HG03060 (cell line): ENCODE measurements at regions not wholly inside any gene's neighbourhood (a gene's known extent, or its start where the extent isn't known, plus 50 kb on each side); places are given as distances from the start of the nearest gene placed in this dataset.
"Not testable (repeated sequence)": the region's sequence is repeated elsewhere in the genome, so short reads cannot be mapped to it uniquely, and the experiment has no call there.

Experiments used
- ATAC-seq: cut with Tn5 transposase; IDR thresholded peaks from one replicate; pipeline ENCODE4 v1.9.1; 2021; ENCODE audit warnings: low read depth, moderate number of reproducible peaks; ENCODE audit not compliant: unreplicated experiment

DNA sequence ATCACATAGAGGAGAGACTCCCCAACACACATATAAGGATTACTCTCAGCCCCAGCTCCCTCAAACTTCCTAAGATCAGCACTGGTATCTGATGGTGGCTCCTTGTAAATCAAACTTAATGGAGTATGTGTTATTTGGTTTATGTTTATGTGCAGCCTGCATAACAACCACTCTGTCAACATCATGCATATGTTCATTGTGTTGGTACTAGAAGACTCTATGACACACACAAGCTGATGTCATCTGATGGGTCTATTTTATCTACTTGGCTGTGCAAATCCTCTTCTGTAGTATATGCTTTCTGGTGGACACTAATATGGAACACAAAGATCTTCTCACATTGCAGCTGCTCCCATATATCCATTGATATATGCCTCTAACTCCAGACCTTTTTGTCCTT, 134.0 kb upstream of the FAM174A start:
- no peak for ATAC-seq

DNA sequence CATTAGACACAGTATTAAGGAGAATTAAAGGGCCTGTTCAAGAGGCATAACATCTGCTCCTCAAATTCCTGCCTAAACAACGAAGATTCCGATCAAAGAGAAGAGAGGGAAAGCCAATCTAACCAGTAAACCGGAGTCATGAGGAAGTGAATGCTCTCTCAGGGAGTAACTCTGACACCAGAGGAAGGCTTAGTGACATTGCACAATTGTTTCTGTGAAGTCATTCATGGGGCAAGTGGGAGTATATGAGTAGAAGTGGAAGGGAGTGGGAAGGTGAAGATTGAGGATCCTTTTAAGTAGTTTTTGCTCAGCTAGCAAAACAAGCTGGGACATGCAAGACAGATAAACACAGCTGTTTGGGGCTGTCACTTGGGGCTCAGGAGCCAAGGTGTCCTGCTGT, 136.4 kb upstream of the FAM174A start:
- not testable (repeated sequence) for ATAC-seq

DNA sequence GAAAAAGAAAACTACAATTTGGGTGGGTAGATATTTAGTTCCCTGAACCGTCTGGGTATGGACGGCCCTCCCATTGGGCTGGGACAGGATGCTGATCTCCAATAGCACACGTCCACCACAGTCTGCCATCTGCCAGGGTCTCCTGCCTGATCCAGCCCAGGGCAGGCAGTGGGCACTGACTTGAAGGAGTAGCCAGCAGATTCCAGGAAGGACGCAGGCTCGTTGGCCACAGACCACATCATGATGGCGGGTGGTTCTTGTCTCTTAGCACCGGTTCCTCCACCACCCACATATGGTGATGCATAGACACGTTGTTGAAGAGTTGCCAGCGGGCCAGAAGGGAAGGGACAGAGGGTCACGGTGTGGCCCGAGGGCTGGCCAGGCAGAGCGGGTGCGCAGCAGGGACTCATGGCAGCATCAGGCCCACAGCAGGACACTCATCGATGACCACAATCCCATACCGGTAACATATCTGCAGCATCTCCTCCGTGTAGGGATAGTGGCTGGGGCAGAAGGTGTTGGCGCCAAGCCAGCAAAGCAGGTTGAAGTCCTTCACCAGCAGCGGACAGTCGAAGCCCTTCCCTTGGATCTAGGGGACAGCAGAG, 155.8 kb upstream of the FAM174A start:
- ATAC-seq: not testable (repeated sequence)

- not testable (repeated sequence) for ATAC-seq
Measured at GRCh38 chr5:100364757-100365478, 170.3 kb upstream of the FAM174A start.

DNA sequence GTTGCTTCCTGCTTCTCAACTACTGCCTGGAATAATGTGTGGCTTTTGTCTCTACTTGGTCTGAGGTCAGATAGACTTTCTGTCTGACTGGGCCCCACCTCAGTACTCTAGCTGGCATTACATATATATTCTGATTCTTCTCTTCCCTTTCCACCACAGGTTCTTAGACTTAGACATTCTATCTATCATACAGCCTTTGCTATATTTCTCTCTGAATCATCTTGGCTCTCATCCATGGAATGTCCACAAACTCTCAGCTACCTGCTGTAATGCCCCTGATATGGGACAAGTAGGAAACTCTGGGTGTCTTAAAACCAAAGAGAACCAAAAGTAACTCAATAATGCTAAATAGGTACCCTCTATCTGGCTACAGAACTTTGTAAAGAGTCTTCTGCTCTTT, 170.8 kb upstream of the FAM174A start:
- ATAC-seq: not testable (repeated sequence)

- not testable (repeated sequence) for ATAC-seq
Measured at GRCh38 chr5:100359998-100360397, 175.2 kb upstream of the FAM174A start.

- not testable (repeated sequence) for ATAC-seq
Measured at GRCh38 chr5:100346269-100346668, 188.9 kb upstream of the FAM174A start.

DNA sequence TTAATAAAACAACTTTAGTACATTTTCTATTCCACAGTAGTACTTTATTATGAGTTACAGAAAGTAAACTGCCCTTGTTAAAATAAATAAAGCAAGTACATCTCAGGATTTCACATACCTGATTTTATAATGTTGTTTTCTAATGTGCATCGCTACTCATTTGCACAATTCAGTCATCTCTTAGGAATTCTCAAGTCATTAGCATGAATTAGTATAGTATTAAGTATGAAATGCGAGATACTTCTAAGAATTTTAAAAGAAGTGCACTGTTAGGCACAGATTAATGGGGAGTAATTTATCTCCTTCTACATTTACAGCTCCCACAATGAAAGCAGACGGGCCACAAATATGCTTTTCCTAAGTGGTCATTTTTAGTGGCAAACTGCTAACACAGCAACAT, 193.7 kb upstream of the FAM174A start:
- not testable (repeated sequence) for ATAC-seq

GRCh38 chr5:100322483-100322882, 212.7 kb upstream of the FAM174A start:
- ATAC-seq: no peak

DNA sequence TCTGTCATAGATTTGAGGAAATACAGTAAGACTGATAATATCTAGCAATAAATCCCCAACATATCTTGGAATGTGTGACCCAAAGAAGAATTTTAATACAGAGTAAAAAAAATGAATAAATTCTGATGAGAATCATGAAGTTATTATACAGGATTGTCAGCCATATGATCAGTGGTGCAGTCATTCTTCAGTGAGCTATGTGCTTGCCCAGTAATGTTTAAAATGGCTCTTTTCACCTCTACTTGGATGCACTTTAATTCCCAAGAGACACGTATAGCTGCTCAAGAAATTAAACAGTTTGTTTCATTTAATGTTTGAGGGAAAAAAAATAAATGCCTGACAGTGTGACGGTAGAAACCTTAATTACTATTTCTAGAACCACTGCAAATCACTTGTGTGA, 215.3 kb upstream of the FAM174A start:
- ATAC-seq: no peak

GRCh38 chr5:100313657-100314056, 221.5 kb upstream of the FAM174A start:
- no peak for ATAC-seq

- ATAC-seq: no peak
Measured at GRCh38 chr5:100311806-100312205, 223.4 kb upstream of the FAM174A start.

- no peak for ATAC-seq
Measured at GRCh38 chr5:100306000-100306399, 229.2 kb upstream of the FAM174A start.

DNA sequence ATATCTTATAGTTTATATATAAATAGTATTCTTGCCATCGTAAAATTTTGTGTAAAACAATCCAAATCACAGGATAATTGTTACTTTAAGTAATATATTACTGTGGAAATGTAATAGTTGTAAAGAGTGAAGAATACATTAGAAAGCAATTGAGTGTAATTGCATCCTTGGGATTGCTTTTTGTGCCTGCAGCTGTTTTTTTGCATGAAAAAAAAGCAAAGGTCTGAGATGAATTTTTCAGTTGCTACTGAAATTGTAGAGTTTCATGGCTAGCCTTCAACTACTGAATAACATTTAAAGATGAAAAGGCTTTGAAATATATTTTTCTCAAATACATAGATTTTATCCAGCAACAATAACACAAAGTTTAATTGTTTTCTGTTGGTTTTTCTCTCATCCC, 232.0 kb upstream of the FAM174A start:
- ATAC-seq: no peak

- ATAC-seq: no peak
Measured at GRCh38 chr5:100299261-100299660, 235.9 kb upstream of the FAM174A start.

DNA sequence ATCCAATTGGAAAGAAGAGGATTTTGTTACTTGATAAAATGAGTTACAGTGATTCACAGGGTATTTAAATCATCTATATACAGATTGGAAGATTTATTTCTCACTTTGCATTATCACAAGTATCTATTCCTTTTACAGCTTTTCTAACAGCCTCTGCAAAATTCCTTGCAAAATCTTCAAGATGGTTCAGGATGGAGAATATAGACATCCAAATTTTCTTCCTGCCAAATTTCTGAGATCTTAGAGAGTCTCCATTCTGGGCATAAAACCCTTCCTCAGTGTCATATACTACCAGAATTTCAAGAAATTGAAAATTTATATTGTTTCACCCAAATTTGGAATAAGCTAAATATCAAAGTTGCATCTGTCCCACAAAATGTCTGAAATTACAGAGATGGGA, 259.1 kb upstream of the FAM174A start:
- ATAC-seq: no peak

DNA sequence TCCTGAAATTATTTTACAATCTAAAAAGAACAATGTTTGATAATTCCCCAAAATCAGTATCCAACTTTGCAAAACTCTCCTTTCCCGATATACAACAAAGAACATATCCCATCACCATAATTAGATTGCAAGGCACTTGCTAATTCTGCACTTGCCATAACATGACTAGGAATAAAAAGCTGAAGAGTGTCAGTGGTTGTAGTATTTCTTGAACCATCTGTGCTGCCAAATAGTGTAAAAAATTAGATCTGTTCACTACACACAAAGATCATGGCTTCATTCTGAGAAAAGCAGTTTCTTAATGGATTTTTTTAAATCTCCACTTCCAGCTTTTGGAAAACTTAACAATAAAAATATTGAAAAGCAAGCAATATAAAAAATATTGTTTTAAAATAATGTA, 259.5 kb upstream of the FAM174A start:
- no peak for ATAC-seq

DNA sequence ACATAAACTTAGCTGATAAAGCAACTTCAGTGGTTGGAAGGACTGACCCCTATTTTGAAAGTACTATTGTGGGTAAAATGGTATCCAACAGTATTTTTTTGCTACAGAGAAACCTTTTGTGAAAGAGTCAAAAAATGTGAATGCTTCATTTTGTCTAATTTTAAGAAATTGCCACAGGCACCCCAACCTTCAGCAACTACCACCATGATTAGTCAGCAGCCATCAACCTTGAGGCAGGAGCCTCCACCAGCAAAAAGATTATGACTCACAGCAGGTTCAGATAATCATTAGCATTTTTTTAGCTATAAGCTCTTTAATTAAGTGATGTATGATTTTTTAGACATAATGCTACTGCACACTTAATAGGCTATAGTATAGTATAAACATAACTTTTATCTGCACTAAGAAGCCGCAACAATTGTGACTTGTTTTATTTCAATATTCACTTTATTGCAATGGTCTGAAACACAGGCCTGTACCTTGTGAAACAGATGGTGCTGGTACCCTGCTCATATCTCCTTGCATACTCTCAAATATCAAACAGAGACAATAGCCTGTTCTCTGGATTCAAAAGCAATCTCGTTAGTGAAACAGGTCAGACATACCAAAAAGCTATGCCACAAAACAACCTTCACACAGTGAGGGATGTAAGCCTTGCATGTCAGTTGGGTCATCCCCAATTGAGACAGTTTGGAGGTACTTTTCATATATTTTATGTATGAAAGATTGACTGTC, 261.2 kb upstream of the FAM174A start:
- ATAC-seq: no peak

- peak; percentile 36 for ATAC-seq
Measured at GRCh38 chr5:100270023-100270771, 265.0 kb upstream of the FAM174A start.

DNA sequence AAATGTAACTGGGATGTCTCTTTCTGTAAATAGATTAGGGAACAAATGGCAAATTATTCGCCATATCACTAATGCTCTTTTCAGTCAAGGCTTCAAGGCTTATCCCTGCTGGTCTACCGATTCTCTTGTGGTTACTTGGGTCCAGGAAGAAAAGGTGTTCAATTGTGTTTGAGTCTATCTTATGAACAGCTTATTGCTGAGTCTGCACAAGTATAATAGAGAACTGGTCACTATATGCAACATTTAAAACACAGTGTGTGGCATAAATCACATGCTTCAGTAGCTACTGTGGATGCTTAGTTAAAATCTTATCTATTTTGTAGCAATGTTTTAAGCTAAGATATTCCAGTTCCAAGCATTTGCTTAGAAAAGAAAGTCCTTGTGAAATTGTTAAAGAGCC, 274.2 kb upstream of the FAM174A start:
- no peak for ATAC-seq

- no peak for ATAC-seq
Measured at GRCh38 chr5:100252944-100253343, 282.2 kb upstream of the FAM174A start.
